Activated T-helper 2 cell treated with anti-CD3 and anti-CD28 coated beads, Interferon-gamma antibody, Interleukin-2, Interleukin-4, amounts not matched to agents 10 μg/mL and 5 μg/mL and 100 μg/mL, durations not matched to agents 14 hours and 24 hours and 36 hours (primary cell): ENCODE measurements at regions not wholly inside any gene's neighbourhood (a gene's known extent, or its start where the extent isn't known, plus 50 kb on each side); places are given as distances from the start of the nearest gene placed in this dataset.

Experiments
- DNase-seq: peaks from one replicate; pipeline ENCODE4 v3.0.0; 2021; ENCODE audit warnings: low spot score
- H3K27ac Mint-ChIP-seq: one replicate; pipeline ENCODE4 v1.8.0; 2021; ENCODE audit warnings: mixed read lengths
- H3K27me3 Mint-ChIP-seq: one replicate; pipeline ENCODE4 v1.8.0; 2021; ENCODE audit warnings: low read depth, mixed read lengths
- H3K36me3 Mint-ChIP-seq: one replicate; pipeline ENCODE4 v1.8.0; 2021; ENCODE audit warnings: low read depth, mixed read lengths
- H3K4me1 Mint-ChIP-seq: one replicate; pipeline ENCODE4 v1.8.0; 2021; ENCODE audit warnings: low read depth, mixed read lengths
- H3K4me3 Mint-ChIP-seq: one replicate; pipeline ENCODE4 v1.8.0; 2021; ENCODE audit warnings: low read depth, mild to moderate bottlenecking, moderate library complexity, mixed read lengths
- H3K9me3 Mint-ChIP-seq: one replicate; pipeline ENCODE4 v1.8.0; 2021; ENCODE audit warnings: mixed read lengths
- intact Hi-C: fragments of 100-400 bp; cut with micrococcal nuclease; formaldehyde crosslinking; loops from one replicate; pipeline ENCODE4 v1.15.1; 2023

DNA sequence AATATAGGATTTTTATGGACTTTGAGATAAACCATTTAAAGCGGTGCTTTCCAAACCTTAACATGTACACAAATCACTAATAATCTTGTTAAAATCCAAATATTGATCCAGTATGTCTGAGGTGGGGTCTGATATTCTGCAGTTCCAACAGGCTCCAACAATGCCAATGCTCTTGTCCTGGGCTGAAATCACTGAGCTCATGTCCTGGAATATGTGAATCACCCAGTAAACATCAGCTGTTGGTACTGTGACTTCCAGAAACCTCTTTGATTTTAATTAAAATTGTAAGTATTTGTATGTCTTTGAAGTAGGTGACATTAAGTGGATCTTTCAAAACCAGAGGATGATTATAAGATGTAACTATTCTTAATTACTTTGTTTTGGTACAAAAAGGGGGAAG lies 52.8 kb upstream of the CAST start:
- no peak overlapping the region for H3K27ac Mint-ChIP-seq
- no peaks in the 10 kb centered on the region for H3K9me3 Mint-ChIP-seq
- intact Hi-C loops, result no loop called here
- H3K27me3 Mint-ChIP-seq, result peaks cover 71% of the 10 kb centered on the region
- no peak for DNase-seq
- peaks cover 5% of the 10 kb centered on the region for H3K4me1 Mint-ChIP-seq
- no peaks in the 10 kb centered on the region for H3K36me3 Mint-ChIP-seq
- no peak overlapping the region for H3K4me3 Mint-ChIP-seq

DNA sequence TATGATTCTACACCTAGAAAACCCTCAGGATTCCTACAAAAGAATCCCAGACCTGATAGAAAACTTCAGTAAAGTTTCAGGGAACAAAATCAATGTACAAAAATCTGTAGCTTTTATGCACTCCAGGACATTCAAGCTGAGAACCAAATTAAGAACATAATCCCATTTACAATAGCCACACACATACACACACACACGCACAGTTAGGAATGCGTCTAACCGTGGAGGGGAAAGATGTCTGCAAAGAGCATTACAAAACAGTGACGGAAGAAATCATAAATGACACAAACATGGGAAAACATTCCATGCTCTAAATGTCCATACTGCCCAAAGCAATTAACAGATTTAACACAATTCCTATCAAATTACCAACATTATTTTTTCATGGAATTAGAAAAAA lies 51.4 kb upstream of the CAST start:
- intact Hi-C loops, result loop anchor here (5.0 kb wide), 2 partner anchors 142 to 552 kb away; no protein-coding TSS in a partner anchor
- Mint-ChIP-seq H3K4me1 (peaks cover 6% of the 10 kb centered on the region), H3K27me3 (peaks cover 70% of the 10 kb centered on the region), H3K36me3 (no peaks in the 10 kb centered on the region), H3K4me3 (no peak overlapping the region), H3K9me3 (no peaks in the 10 kb centered on the region), H3K27ac (no peak overlapping the region)
- no peak for DNase-seq

DNA sequence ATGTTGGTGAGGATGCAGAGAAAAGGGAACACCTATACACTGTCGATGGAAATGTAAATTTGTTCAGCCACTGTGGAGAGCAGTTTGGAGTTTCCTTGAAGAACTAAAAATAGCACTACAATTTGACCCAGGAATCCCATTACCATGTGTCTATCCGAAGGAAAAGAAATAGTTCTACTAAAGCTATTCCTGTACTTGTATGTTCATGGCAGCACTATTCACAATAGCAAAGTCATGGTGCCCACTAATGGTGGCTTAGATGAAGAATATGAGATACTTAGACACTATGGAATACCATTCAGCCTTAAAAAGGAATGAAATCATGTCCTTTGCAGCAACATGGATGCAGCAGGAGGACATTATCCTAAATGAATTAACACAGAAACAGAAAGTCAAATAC lies 50.2 kb upstream of the CAST start:
- Mint-ChIP-seq H3K9me3 (no peaks in the 10 kb centered on the region), H3K27me3 (peaks cover 69% of the 10 kb centered on the region), H3K4me1 (peaks cover 6% of the 10 kb centered on the region), H3K4me3 (no peak overlapping the region), H3K36me3 (no peaks in the 10 kb centered on the region), H3K27ac (no peak overlapping the region)
- no peak for DNase-seq
- intact Hi-C loops, result loop anchor here (5.0 kb wide), 2 partner anchors 140 to 550 kb away; no protein-coding TSS in a partner anchor
